T-helper 9 cell (primary cell): ENCODE measurements at regions not wholly inside any gene's neighbourhood (a gene's known extent, or its start where the extent isn't known, plus 50 kb on each side); places are given as distances from the start of the nearest gene placed in this dataset.
"Not testable (repeated sequence)": the region's sequence is repeated elsewhere in the genome, so short reads cannot be mapped to it uniquely, and the experiment has no call there.

Experiments
- DNase-seq: peaks from one replicate; pipeline ENCODE4 v3.0.0-alpha.2; 2020

- DNase-seq = not testable (repeated sequence)
Measured at GRCh38 chr15:39261397-39262183, 319.3 kb upstream of the THBS1 start.

DNA sequence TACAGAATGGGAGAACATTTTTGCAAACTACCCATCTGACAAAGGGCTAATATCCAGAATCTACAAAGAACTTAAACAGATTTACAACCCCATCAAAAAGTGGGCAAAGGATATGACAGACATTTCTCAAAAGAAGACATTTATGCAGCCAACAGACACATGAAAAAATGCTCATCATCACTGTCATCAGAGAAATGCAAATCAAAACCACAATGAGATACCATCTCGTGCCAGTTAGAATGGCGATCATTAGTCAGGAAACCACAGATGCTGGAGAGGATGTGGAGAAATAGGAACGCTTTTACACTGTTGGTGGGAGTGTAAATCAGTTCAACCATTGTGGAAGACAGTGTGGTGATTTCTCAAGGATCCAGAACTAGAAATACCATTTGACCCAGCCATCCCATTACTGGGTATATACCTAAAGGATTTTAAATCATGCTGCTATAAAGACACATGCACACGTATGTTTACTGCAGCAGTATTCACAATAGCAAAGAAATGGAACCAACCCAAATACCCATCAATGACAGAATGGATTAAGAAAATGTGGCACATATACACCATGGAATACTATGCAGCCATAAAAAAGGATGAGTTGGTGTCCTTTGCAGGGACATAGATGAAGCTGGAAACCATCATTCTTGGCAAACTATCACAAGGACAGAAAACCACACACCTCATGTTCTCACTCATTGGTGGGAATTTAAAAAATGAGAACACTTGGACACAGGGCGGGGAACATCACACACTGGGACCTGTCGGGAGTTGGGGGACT, 317.7 kb upstream of the THBS1 start:
- not testable (repeated sequence) for DNase-seq

DNA sequence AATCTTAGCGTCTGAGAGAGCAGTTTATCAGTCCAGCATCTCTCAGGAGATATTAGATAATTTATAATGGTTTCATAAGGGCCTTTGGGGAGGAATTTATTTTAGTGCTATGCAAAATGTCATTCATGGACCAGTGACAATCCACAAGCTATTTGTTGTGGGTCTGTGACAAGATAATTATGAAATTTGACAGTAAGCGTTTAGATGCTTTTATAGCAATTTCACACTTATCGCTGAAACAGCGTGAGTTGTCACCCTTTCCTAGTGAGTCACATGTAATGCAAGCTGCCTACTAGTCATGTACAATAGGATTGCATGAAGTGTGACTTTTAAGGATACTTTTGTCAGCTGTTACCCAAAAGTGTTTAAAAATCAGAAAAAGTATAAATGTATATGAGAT, 315.6 kb upstream of the THBS1 start:
- no peak for DNase-seq

GRCh38 chr15:39266890-39267289, 314.0 kb upstream of the THBS1 start:
- DNase-seq = no peak

GRCh38 chr15:39267685-39268084, 313.2 kb upstream of the THBS1 start:
- DNase-seq = no peak

GRCh38 chr15:39269352-39269751, 311.5 kb upstream of the THBS1 start:
- no peak for DNase-seq

GRCh38 chr15:39269821-39270220, 311.1 kb upstream of the THBS1 start:
- DNase-seq = no peak

DNA sequence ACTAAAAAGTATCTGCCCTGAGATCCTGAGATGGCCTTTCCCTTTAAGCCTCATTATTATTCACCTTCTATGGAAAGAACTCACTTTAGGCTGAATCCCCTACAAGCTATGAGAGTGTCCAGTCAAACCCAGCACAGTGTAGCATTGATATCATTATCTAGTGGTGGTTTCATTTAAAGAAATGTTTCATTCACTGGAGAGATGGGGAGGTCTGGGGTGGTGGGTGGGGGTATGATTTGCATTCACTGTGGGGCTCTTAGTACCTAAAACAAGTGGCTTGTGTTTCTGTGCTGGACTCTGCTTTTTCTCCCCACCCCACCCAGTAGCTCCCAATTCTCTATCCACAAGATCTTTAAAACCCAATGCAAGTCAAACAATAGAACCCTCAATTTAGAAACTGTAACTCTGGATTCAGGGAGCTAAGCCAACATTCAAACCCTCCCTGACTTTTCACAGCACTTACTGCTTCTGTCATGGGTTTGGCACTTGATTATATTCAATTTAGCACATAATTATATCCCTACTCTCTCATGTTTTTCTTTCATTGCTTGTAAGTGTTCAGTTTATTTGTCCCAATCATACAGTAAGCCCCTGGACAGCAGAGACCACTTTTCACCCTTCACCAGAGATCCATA, 310.5 kb upstream of the THBS1 start:
- no peak for DNase-seq

DNA sequence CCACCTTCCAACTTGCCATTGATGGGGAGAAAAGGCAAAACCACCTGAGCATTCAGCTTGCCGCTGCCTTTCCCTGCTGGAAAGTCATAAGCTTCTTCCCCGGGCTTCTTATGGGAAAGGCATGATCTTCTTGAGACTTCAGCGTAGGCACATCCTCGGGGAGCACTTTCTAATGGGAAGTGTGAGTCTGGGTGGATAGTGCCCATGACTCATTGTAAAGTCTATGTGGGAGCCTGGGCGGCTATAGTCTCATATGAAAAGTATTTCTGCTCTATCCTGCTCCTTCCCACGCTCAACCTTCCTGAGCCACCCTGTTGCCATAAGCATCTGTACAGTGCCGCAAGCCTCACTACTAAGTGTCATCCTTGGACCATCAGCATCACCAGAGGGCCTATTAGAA, 309.9 kb upstream of the THBS1 start:
- DNase-seq = no peak

DNA sequence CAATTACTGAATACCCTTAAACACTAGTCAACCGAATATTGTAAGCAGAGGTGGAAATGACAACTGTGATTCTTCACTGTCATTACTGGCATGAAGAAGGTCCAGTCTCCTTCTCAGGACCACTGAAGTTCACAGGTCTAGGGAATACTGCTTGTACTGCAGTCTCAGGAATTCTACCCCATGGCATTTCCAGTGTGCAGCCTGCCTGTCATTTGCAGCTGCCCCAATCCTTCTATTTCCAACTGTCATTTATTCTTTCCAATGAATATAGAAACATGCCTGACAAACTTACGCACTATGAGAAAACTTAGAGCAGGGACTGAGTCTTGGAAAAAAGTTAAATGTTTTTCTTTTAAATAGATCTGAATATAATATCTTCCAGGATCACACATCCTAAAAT, 308.0 kb upstream of the THBS1 start:
- no peak for DNase-seq

DNA sequence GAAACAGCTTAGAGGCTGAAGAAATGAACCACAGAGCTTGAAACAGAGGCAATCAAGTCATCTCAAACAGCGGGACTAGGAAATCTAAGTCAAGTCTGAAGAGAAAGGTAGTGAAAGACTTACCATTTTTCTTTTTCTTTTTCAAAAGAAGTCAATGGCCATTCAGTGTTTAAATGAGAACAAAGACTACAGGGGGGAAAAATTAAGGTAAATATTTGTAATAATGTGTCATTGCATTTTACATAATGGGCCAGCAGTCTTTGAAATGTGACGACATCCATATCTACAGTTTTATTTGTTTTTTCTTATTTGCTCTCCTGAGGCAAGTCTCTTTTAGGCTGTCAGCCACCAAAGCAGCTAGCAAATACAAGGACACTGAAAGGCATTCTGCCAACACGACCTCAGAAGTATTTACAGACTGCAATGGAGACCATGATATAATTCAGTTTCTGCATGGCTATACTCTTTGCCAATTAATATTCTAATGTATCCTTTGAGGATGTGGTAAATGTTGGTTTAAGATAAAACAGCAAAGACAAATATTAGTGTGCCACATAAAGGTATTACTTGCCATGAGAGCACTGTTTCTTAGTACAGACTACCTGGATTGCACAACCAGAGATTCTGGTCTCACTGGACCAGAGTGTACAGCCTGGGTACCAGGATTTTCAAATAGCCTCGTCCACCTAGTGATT, 307.0 kb upstream of the THBS1 start:
- no peak for DNase-seq

- no peak for DNase-seq
Measured at GRCh38 chr15:39275066-39275465, 305.8 kb upstream of the THBS1 start.

DNA sequence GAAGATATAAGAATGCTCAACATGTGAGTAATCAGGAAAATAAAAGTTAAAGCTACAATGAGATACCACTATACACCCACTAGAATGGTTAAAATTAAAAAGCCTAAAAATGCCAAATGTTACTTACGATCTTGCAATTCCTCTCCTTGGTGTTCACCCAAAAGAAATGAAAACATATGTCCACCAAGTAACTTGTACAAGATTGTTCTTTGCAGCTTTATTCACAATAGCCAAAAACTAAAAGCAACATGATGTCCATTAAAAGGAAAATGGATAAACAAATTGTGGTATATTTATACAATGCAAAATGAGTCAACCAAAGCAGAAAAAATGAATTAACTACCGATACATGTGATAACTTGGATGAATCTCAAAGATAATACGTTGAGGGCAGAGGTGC, 301.6 kb upstream of the THBS1 start:
- DNase-seq = no peak

DNA sequence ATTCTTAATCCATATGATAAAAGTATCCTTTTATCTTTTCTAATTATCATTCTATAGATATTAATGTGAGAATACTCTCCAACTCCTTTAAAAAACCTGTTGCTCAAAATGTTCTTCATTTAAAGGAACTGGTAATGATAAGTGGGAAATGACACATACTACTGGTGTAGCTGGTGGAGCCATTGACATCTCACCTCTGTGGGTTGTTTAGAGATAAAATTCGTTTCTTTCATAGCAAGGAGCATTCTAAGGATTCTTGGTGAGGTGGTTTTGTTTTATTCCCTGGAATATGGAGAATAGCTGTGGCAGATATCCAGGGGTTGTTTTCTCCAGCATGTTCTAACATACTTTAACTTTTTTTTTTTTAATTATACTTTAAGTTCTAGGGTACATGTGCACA, 299.8 kb upstream of the THBS1 start:
- DNase-seq = no peak

- DNase-seq = no peak
Measured at GRCh38 chr15:39282663-39283208, 298.1 kb upstream of the THBS1 start.

- no peak for DNase-seq
Measured at GRCh38 chr15:39283531-39283930, 297.3 kb upstream of the THBS1 start.

DNA sequence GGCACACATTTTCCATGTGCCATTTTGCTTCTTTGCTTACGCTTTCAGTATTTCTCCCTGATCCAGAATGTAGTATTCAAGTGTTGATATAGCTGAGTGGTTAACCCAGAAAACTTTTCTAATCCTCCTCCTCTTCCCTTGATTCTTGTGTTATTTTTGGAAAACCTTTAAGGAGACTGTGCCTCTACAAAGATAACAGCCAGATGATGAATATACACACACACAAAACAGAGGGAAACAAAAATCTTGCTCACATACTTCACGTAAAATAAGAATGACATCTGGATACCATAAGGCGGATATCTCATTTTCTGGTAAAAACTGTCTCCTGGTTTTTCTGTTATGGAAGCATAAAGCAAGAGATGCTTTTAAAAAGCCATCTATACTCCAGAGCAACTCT, 295.8 kb upstream of the THBS1 start:
- no peak for DNase-seq

DNA sequence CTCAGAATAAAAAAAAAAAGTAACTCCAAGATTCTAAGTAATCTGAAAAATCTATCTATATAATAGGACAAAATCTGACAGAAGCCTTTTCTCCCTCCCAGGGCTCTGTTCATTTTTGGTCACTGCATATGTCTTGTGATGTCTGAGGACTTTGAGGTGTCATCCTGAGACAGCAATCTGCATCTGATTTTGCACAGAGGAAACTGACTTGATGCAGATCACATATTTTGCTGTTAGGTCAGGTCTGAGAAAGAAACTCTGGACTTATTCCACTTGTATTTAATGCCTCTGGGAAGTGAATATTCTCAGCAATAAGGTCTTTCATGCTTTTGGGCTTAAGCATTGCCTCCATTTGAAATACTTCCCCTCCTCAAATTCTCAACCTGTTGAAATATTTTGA, 295.2 kb upstream of the THBS1 start:
- DNase-seq = no peak

DNA sequence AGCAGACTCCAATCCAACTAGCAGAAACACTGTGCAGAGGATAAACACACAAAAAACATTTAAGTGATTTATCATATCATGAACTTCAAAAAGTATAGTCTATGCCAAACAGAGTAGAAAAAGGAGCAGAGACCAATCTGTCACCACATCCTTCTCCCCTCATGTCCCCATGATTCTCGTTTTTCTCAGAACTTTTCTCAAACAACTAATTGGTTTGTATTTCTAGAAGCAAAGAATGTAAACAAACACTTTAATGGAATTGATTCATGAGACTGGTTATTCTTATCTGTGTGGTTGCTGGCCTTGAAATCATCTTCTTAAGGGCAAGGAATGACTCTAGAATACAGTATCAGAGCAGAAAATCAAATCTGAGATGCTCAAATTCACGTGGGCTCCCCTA, 294.2 kb upstream of the THBS1 start:
- no peak for DNase-seq

DNA sequence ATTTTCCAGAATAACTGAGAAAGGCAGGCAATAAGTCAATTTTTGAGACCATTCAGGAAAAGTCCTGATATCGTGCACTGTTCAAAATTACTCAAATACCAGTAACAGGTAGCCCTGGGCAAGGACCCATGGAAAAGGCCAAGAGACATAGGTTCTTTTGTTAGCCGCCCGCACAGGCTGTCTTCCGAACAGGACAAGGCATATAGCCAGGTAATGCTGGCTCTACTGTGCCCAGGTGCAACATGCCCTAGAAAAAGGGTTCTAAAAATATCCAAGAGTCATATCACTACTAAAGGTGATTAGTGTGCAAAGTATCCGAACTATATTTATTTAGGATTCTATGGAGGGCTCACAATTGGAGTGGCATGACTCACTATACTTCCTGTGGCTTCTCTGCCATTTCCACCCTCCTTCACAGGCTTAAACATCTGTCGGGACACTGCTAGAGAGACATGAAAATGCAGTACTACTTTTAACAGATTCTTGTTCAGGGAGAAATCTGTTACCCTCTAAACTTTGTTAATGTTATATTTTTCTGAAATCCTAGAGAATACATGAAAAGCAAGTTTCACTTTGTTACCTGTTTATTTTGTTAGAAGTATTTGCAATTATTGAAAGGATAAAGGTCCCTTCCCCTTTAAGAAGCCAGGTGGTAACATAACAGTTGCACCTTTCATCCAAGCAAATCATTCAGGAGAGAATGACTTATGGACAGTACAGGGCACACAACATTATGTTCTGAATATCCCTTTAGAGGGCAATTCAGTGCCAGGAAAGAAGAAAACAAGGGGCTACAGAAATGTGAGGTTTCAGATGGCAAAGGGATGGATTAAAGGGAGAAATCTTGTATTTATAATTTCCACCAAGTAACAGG, 293.3 kb upstream of the THBS1 start:
- DNase-seq = no peak

GRCh38 chr15:39290711-39291435, 290.0 kb upstream of the THBS1 start:
- DNase-seq = no peak
